HCT116 (cell line): ENCODE measurements at regions not wholly inside any gene's neighbourhood (a gene's known extent, or its start where the extent isn't known, plus 50 kb on each side); places are given as distances from the start of the nearest gene placed in this dataset.

Experiments
- ATAC-seq: fragments of 200-7000 bp; cut with Tn5 transposase; 2 replicates; pipeline ENCODE4 v1.9.1; 2020; ENCODE audit warnings: mild to moderate bottlenecking, moderate library complexity
- BruUV-seq: library from RNA; stranded (reverse); fragments of 400-500 nt; replicated peaks from 2 replicates; lab custom pipeline; 2021; lab: Mats Ljungman, UMichigan
- CTCF ChIA-PET: fragments of 300-600 bp; sonication (Branson Sonifier 250); formaldehyde crosslinking; loops from one replicate; lab custom pipeline; 2021; ENCODE audit warnings: antibody characterized with exemption; lab: Charles Lee
- POLR2A ChIA-PET: fragments of 300-600, 350-600 bp; sonication (Branson Sonifier 250); formaldehyde crosslinking; loops from one replicate; lab custom pipeline; 2021; ENCODE audit warnings: antibody characterized with exemption; lab: Charles Lee
- RAD21 ChIA-PET, 2 experiments: fragments of 300-600 bp; sonication (Branson Sonifier 250); formaldehyde crosslinking; loops; one replicate each; lab custom pipeline; 2023; ENCODE audit warnings: low total read pairs in 2 of 2; ENCODE audit not compliant: uncharacterized antibody in 2 of 2, unreplicated experiment in 2 of 2, low non-redundant PET in 1 of 2; lab: Charles Lee
- DNase-seq: peaks from one replicate; pipeline ENCODE4 v3.0.0-alpha.2; 2010; ENCODE audit warnings: low read depth, low spot score
- H2AFZ ChIP-seq: fragments of 200-600 bp; shearing (Covaris generic), sonication (generic); 2 replicates; pipeline ENCODE4 v1.6.1; 2017; ENCODE audit warnings: low read depth, mixed run types, mixed read lengths, antibody characterized with exemption, low read length; ENCODE audit not compliant: poor library complexity, severe bottlenecking
- H3K27ac ChIP-seq: 2 replicates; pipeline ENCODE4 v1.5.1; 2012; ENCODE audit warnings: low read depth, low read length
- H3K27me3 ChIP-seq: fragments of 200-600 bp; sonication (generic); 2 replicates; pipeline ENCODE4 v1.6.1; 2016; ENCODE audit warnings: mixed run types, low read length, mixed read lengths; ENCODE audit not compliant: insufficient read depth
- H3K36me3 ChIP-seq, 2 experiments: fragments of 200-500 bp in 1 of 2; fragments of 200-600 bp in 1 of 2; sonication (Bioruptor generic) in 1 of 2; sonication (generic) in 1 of 2; 2 replicates each; pipeline versions ENCODE4 v1.5.1 to v1.6.1; 2014 to 2016; ENCODE audit warnings: low read length in 2 of 2, inconsistent platforms in 1 of 2, mixed read lengths in 1 of 2, mixed run types in 1 of 2; ENCODE audit not compliant: insufficient read depth in 2 of 2, control insufficient read depth in 1 of 2
- H3K4me1 ChIP-seq, 2 experiments: fragments of 200-600 bp in 1 of 2; sonication (generic) in 1 of 2; 2 replicates each; pipeline versions ENCODE4 v1.5.1 to v1.6.1; 2012 to 2017; ENCODE audit warnings: low read length in 2 of 2, inconsistent platforms in 1 of 2, mild to moderate bottlenecking in 1 of 2, mixed read lengths in 1 of 2, mixed run types in 1 of 2, moderate library complexity in 1 of 2; ENCODE audit not compliant: insufficient read depth in 2 of 2, control insufficient read depth in 1 of 2
- H3K4me2 ChIP-seq: fragments of 200-600 bp; sonication (generic); 2 replicates; pipeline ENCODE4 v1.6.1; 2017; ENCODE audit warnings: mixed run types, low read length, mixed read lengths
- H3K4me3 ChIP-seq, 2 experiments: fragments of 200-600 bp in 1 of 2; sonication (generic) in 1 of 2; replicated peaks in 1 of 2; 2 replicates each; pipeline ENCODE4 v1.5.1; 2011 to 2016; ENCODE audit warnings: low read length in 2 of 2, control low read depth in 1 of 2, low read depth in 1 of 2, mild to moderate bottlenecking in 1 of 2, mixed read lengths in 1 of 2, mixed run types in 1 of 2
- H3K79me2 ChIP-seq: fragments of 200-600 bp; sonication (generic); 2 replicates; pipeline ENCODE4 v1.6.1; 2017; ENCODE audit warnings: mild to moderate bottlenecking, mixed run types, low read length, moderate library complexity, mixed read lengths; ENCODE audit not compliant: insufficient read depth
- H3K9ac ChIP-seq: fragments of 200-600 bp; sonication (generic); 2 replicates; pipeline ENCODE4 v1.6.1; 2016; ENCODE audit warnings: low read length, mixed read lengths
- H3K9me2 ChIP-seq: fragments of 200-600 bp; sonication (generic), shearing (Covaris generic); 2 replicates; pipeline ENCODE4 v1.6.1; 2017; ENCODE audit warnings: mixed run types, mild to moderate bottlenecking, moderate library complexity; ENCODE audit not compliant: insufficient read depth
- H3K9me3 ChIP-seq, 2 experiments: fragments of 200-500 bp in 1 of 2; fragments of 200-600 bp in 1 of 2; sonication (Bioruptor generic) in 1 of 2; sonication (generic) in 1 of 2; 2 replicates each; pipeline ENCODE4 v1.6.1; 2014 to 2017; ENCODE audit warnings: low read length in 2 of 2, mixed read lengths in 2 of 2, inconsistent platforms in 1 of 2, low read depth in 1 of 2, mild to moderate bottlenecking in 1 of 2, mixed run types in 1 of 2, moderate library complexity in 1 of 2; ENCODE audit not compliant: control insufficient read depth in 1 of 2, insufficient read depth in 1 of 2
- H4K20me1 ChIP-seq: fragments of 200-600 bp; sonication (generic), shearing (Covaris generic); 2 replicates; pipeline ENCODE4 v1.6.1; 2017; ENCODE audit warnings: mixed run types, mild to moderate bottlenecking, moderate library complexity; ENCODE audit not compliant: insufficient read depth
- ATF3 ChIP-seq: IDR thresholded peaks from 2 replicates; pipeline ENCODE4 v1.6.1; 2012
- CEBPB ChIP-seq: IDR thresholded peaks from 2 replicates; pipeline ENCODE4 v1.6.1; 2012; ENCODE audit warnings: low read depth
- JUND ChIP-seq: IDR thresholded peaks from 2 replicates; pipeline ENCODE4 v1.6.1; 2012
- RAD21 ChIP-seq: IDR thresholded peaks from 2 replicates; pipeline ENCODE4 v1.6.1; 2012; ENCODE audit warnings: low read depth, mild to moderate bottlenecking
- SIN3A ChIP-seq: IDR thresholded peaks from 2 replicates; pipeline ENCODE4 v1.6.1; 2012; ENCODE audit warnings: low read depth
- SP1 ChIP-seq: IDR thresholded peaks from 2 replicates; pipeline ENCODE4 v1.6.1; 2012; ENCODE audit warnings: low read depth
- SRF ChIP-seq: IDR thresholded peaks from 2 replicates; pipeline ENCODE4 v1.6.1; 2012; ENCODE audit warnings: low read depth
- TCF7L2 ChIP-seq: IDR thresholded peaks from 2 replicates; pipeline ENCODE4 v1.7.0; 2011; ENCODE audit warnings: borderline replicate concordance, inconsistent platforms; ENCODE audit not compliant: insufficient read depth, insufficient read length; ENCODE audit errors: extremely low read depth
- ZBTB33 ChIP-seq: IDR thresholded peaks from 2 replicates; pipeline ENCODE4 v1.6.1; 2011; ENCODE audit warnings: mild to moderate bottlenecking, low read length, moderate library complexity; ENCODE audit not compliant: insufficient replicate concordance; ENCODE audit errors: extremely low read depth
- ZFX ChIP-seq: fragments of 450-650 bp; IDR thresholded peaks from 2 replicates; pipeline ENCODE4 v1.6.1; 2017
- intact Hi-C: fragments of 100-400 bp; cut with micrococcal nuclease; formaldehyde crosslinking; loops from 2 replicates; pipeline ENCODE4 v1.10.0; 2022

GRCh38 chr13:50649211-50649610, 194.3 kb downstream of the DLEU7 start:
- ChIA-PET POLR2A (no interaction called here), RAD21 (no interaction called here), CTCF (no interaction called here)
- DNase-seq (no peak), ATAC-seq (no peak)
- no peak for TF ChIP-seq CEBPB
- no peak for TF ChIP-seq RAD21
- no peak for TF ChIP-seq SRF
- TF ChIP-seq ATF3, result no peak
- TF ChIP-seq SP1, result no peak
- no peak for TF ChIP-seq TCF7L2
- no peak for TF ChIP-seq JUND
- TF ChIP-seq SIN3A, result no peak
- BruUV-seq, result no TSS peak
- Histone ChIP-seq H4K20me1 (no peaks in the 10 kb centered on the region), H3K4me2 (no peak overlapping the region), H3K27ac (no peak overlapping the region), H3K9ac (no peak overlapping the region), H2AFZ (no peak overlapping the region), H3K4me3 (no peak overlapping the region), H3K9me3 (no peaks in the 10 kb centered on the region), H3K27me3 (no peaks in the 10 kb centered on the region), H3K9me2 (no peaks in the 10 kb centered on the region), H3K4me1 (peaks cover 0 to 4% of the 10 kb centered on the region in 2 experiments; a peak in 1 of 4 replicates), H3K36me3 (no peaks in the 10 kb centered on the region), H3K79me2 (no peaks in the 10 kb centered on the region)
- intact Hi-C loops, result no loop called here

- no peak overlapping the region for H2AFZ ChIP-seq
- intact Hi-C loops, result no loop called here
- TF ChIP-seq ZFX (no peak), SRF (no peak), ZBTB33 (no peak), ATF3 (no peak), CEBPB (no peak)
- TF ChIP-seq, all 23 proteins: peak for 0
- Histone ChIP-seq H3K4me3 (no peak overlapping the region), H3K9me3 (no peaks in the 10 kb centered on the region), H3K4me1 (no peaks in the 10 kb centered on the region), H3K4me2 (no peak overlapping the region), H3K27me3 (no peaks in the 10 kb centered on the region), H4K20me1 (no peaks in the 10 kb centered on the region), H3K79me2 (no peaks in the 10 kb centered on the region), H3K9me2 (no peaks in the 10 kb centered on the region), H3K36me3 (no peaks in the 10 kb centered on the region), H3K27ac (no peak overlapping the region), H3K9ac (no peak overlapping the region)
- DNase-seq, result no peak
- ATAC-seq, result no peak
- ChIA-PET CTCF (no interaction called here), RAD21 (no interaction called here), POLR2A (no interaction called here)
- BruUV-seq, result no TSS peak
Measured at GRCh38 chr13:50650592-50651504, 192.6 kb downstream of the DLEU7 start.
